ENCODE measurements at regions not wholly inside any gene's neighbourhood (a gene's known extent, or its start where the extent isn't known, plus 50 kb on each side); places are given as distances from the start of the nearest gene placed in this dataset.

- no peaks in the 10 kb centered on the region for H3K36me3 Mint-ChIP-seq (ENCODE audit: low read depth)
- no peak overlapping the region for H3K27ac Mint-ChIP-seq
- no peak for DNase-seq
- no peak overlapping the region for H3K4me3 Mint-ChIP-seq
- no peaks in the 10 kb centered on the region for H3K27me3 Mint-ChIP-seq
- no peaks in the 10 kb centered on the region for H3K4me1 Mint-ChIP-seq (ENCODE audit: low read depth)
- peaks cover 3% of the 10 kb centered on the region for H3K9me3 Mint-ChIP-seq
These were observed 430.8 kb downstream of the PLPP3 start for GRCh38 chr1:56148326-56149193.

GRCh38 chr1:56147459-56147858 is 431.9 kb downstream of the PLPP3 start:
- no peaks in the 10 kb centered on the region for H3K36me3 Mint-ChIP-seq (ENCODE audit: low read depth)
- H3K4me3 Mint-ChIP-seq = no peak overlapping the region
- H3K4me1 Mint-ChIP-seq (ENCODE audit: low read depth) = no peaks in the 10 kb centered on the region
- no peak for DNase-seq
- peaks cover 3% of the 10 kb centered on the region for H3K9me3 Mint-ChIP-seq
- H3K27me3 Mint-ChIP-seq = no peaks in the 10 kb centered on the region
- no peak overlapping the region for H3K27ac Mint-ChIP-seq

GRCh38 chr1:56147034-56147433 is 432.3 kb downstream of the PLPP3 start:
- DNase-seq = no peak
- H3K27ac Mint-ChIP-seq = no peak overlapping the region
- H3K9me3 Mint-ChIP-seq = peaks cover 3% of the 10 kb centered on the region
- no peaks in the 10 kb centered on the region for H3K36me3 Mint-ChIP-seq (ENCODE audit: low read depth)
- H3K4me3 Mint-ChIP-seq = no peak overlapping the region
- H3K27me3 Mint-ChIP-seq = no peaks in the 10 kb centered on the region
- no peaks in the 10 kb centered on the region for H3K4me1 Mint-ChIP-seq (ENCODE audit: low read depth)

GRCh38 chr1:56146449-56146848 is 432.9 kb downstream of the PLPP3 start:
- H3K9me3 Mint-ChIP-seq = peaks cover 3% of the 10 kb centered on the region
- no peaks in the 10 kb centered on the region for H3K27me3 Mint-ChIP-seq
- DNase-seq = no peak
- no peak overlapping the region for H3K4me3 Mint-ChIP-seq
- H3K4me1 Mint-ChIP-seq (ENCODE audit: low read depth) = no peaks in the 10 kb centered on the region
- no peaks in the 10 kb centered on the region for H3K36me3 Mint-ChIP-seq (ENCODE audit: low read depth)
- H3K27ac Mint-ChIP-seq = no peak overlapping the region

DNA sequence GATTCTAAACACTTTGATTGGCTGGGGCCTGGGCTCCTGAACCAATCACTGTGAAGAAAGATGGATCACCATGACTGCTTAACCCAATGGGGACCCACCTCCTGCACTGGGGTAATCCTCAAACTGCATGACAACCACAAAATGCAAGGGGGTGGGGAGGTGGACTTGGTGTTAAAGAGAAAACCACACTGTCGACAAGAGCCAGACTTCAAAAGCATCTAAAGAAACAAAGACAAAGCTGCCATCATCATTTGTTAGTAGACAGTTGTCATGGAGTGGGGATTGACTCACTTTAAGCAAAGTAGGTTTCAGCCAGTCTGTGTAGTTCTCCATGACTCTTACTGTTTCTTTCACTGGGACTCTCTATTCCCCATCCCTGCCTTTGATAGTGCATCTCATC is 433.8 kb downstream of the PLPP3 start:
- peaks cover 3% of the 10 kb centered on the region for H3K9me3 Mint-ChIP-seq
- no peak overlapping the region for H3K4me3 Mint-ChIP-seq
- no peaks in the 10 kb centered on the region for H3K36me3 Mint-ChIP-seq (ENCODE audit: low read depth)
- no peak for DNase-seq
- no peaks in the 10 kb centered on the region for H3K4me1 Mint-ChIP-seq (ENCODE audit: low read depth)
- no peaks in the 10 kb centered on the region for H3K27me3 Mint-ChIP-seq
- no peak overlapping the region for H3K27ac Mint-ChIP-seq

DNA sequence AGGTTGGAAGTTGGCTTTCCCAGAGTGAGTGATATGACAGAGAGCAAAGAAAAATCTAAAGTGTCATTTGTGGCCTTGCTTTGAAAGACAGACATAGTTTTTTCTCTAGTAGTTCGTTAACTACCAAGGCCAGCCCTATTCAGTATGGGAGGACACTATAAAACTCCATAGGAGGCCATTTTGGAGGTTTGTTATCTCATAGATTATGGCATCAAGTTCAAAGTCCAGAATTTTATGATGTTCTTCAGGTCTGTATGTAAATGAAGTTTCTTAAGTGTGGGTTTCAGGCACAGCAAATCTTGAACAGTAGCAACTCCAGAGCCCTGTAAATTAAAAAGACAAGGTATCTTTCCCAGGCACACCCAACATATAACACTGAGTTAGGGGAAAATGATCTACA is 437.1 kb downstream of the PLPP3 start:
- H3K4me3 Mint-ChIP-seq = no peak overlapping the region

GRCh38 chr1:56139836-56140235 is 439.5 kb downstream of the PLPP3 start:
- Mint-ChIP-seq H3K4me3 (no peak overlapping the region), H3K9me3 (no peaks in the 10 kb centered on the region), H3K4me1 (ENCODE audit: low read depth) (no peaks in the 10 kb centered on the region), H3K27ac (no peak overlapping the region), H3K36me3 (ENCODE audit: low read depth) (no peaks in the 10 kb centered on the region), H3K27me3 (no peaks in the 10 kb centered on the region)
- no peak for DNase-seq

More for the DNA sequence above, 437.1 kb downstream of the PLPP3 start:
- no peaks in the 10 kb centered on the region for H3K27me3 Mint-ChIP-seq
- DNase-seq = no peak
- H3K9me3 Mint-ChIP-seq = no peaks in the 10 kb centered on the region
- no peaks in the 10 kb centered on the region for H3K36me3 Mint-ChIP-seq (ENCODE audit: low read depth)
- H3K27ac Mint-ChIP-seq = no peak overlapping the region
- no peaks in the 10 kb centered on the region for H3K4me1 Mint-ChIP-seq (ENCODE audit: low read depth)

DNA sequence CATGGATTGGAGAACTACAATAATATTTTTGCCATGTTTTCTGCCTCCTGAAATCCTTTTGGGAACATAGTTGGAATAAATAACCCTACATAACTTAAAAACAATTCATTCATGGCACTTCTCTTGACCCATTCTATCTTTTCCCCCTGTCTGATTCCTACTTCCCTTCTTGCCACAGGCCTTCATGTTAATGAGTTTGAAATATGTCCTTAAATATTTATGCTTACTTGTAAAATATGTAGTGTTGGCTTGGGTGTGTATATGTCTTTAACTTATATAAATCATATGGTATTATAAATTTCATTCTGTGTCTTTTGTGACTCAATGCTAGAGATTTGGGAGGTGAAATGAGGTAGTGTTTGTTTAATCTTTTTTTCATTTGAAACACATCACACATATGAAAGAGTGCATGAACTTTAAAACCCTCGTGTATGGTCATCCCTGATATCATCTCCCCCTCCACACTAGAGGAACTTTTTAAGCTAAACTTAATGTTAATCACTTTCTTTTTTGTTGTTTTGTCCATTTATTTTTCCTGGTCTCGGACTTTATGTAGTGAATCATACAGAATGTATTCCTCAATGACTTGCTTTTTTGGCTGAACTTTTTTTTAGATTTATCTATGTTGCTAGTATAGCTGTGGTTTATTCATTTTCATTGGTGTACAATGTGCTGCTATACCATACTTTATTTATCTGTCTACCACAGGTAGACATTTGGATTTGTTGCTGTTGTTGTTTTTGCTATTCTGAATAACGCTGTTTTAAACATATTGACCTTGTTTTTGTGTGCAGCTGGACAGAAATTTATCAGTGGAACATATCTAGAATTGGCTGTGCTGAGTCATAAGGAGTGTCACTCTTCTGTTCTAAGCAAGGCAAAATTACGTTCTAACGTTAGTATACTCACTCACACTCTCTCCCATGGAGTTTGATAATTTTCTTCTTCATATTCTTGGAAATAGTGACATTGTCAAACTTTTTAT is 441.6 kb downstream of the PLPP3 start:
- DNase-seq = no peak
- Mint-ChIP-seq H3K27me3 (no peaks in the 10 kb centered on the region), H3K4me3 (no peak overlapping the region), H3K27ac (no peak overlapping the region), H3K4me1 (ENCODE audit: low read depth) (no peaks in the 10 kb centered on the region), H3K9me3 (no peaks in the 10 kb centered on the region), H3K36me3 (ENCODE audit: low read depth) (no peaks in the 10 kb centered on the region)

- H3K27me3 Mint-ChIP-seq = no peaks in the 10 kb centered on the region
- no peaks in the 10 kb centered on the region for H3K4me1 Mint-ChIP-seq (ENCODE audit: low read depth)
- no peak for DNase-seq
- H3K27ac Mint-ChIP-seq = no peak overlapping the region
- H3K9me3 Mint-ChIP-seq = no peaks in the 10 kb centered on the region
- no peaks in the 10 kb centered on the region for H3K36me3 Mint-ChIP-seq (ENCODE audit: low read depth)
- no peak overlapping the region for H3K4me3 Mint-ChIP-seq
These were observed 442.3 kb downstream of the PLPP3 start for GRCh38 chr1:56137090-56137489.

DNA sequence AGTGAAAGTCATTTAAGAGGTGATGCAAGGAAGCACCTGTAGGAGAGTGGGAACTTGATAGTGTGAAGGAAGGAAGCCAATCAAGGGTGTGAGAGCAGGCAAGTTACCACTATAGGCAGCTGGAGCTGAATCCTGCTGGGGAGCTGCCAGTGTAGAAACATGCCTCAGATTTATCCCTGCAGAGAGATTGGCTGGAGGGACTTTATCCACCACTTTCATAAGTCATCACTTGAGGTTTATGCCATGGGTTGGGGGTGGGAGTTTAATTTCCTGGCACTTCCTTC is 443.6 kb downstream of the PLPP3 start:
- Mint-ChIP-seq H3K27ac (no peak overlapping the region), H3K36me3 (ENCODE audit: low read depth) (no peaks in the 10 kb centered on the region), H3K27me3 (no peaks in the 10 kb centered on the region), H3K9me3 (no peaks in the 10 kb centered on the region), H3K4me3 (no peak overlapping the region), H3K4me1 (ENCODE audit: low read depth) (no peaks in the 10 kb centered on the region)
- DNase-seq = no peak

GRCh38 chr1:56135069-56135863 is 444.1 kb downstream of the PLPP3 start:
- no peak overlapping the region for H3K4me3 Mint-ChIP-seq
- no peak overlapping the region for H3K27ac Mint-ChIP-seq
- no peaks in the 10 kb centered on the region for H3K4me1 Mint-ChIP-seq (ENCODE audit: low read depth)
- H3K27me3 Mint-ChIP-seq = no peaks in the 10 kb centered on the region
- no peak for DNase-seq
- no peaks in the 10 kb centered on the region for H3K9me3 Mint-ChIP-seq
- no peaks in the 10 kb centered on the region for H3K36me3 Mint-ChIP-seq (ENCODE audit: low read depth)

DNA sequence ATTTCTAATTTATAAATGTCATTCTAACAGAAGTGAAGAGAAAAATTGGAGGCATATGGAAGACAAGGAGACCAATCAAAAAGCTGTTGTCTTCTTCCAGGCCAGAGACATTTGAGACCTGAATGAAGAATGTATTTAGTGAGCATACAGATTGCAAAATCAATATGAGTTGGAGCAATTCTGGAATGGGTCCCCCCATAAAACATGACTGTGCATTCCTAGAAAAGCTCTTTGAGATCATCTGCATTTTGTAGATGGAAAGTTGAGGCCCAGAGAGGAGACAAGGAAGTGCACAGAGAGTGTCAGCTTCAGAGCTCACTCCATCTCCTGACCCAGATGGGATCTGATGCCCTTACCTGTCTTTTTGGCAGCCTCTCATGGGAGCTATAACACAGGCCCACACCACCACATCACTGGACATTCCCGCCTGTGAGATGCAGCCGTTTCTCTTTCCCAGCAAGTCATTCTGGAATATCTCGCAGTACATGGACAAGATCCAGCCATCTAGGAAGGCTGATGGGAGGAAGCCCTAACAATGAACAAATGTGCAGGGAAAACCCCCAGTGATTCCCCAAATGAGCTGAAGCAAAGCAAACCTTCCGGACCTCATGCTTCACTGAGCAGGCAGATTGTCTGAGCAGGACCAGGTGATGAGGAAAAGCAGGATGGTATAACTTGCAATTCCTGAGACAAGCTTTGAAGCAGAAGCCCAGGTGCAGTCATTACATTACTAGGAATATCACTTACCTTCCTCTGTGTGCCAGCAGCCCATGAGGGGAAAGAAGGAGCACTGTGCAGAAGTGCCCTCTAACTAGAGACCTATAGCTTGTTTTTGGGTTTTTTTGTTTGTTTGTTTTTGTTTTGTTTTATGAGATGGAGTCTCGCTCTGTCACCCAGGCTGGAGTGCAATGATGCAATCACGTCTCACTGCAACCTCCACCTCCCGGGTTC is 445.6 kb downstream of the PLPP3 start:
- no peaks in the 10 kb centered on the region for H3K4me1 Mint-ChIP-seq (ENCODE audit: low read depth)
- H3K9me3 Mint-ChIP-seq = no peaks in the 10 kb centered on the region
- H3K27ac Mint-ChIP-seq = no peak overlapping the region
- DNase-seq = no peak
- H3K4me3 Mint-ChIP-seq = no peak overlapping the region
- no peaks in the 10 kb centered on the region for H3K27me3 Mint-ChIP-seq
- no peaks in the 10 kb centered on the region for H3K36me3 Mint-ChIP-seq (ENCODE audit: low read depth)

- H3K4me3 Mint-ChIP-seq = no peak overlapping the region
- H3K36me3 Mint-ChIP-seq (ENCODE audit: low read depth) = no peaks in the 10 kb centered on the region
- H3K4me1 Mint-ChIP-seq (ENCODE audit: low read depth) = no peaks in the 10 kb centered on the region
- H3K9me3 Mint-ChIP-seq = no peaks in the 10 kb centered on the region
- no peak overlapping the region for H3K27ac Mint-ChIP-seq
- DNase-seq = no peak
- no peaks in the 10 kb centered on the region for H3K27me3 Mint-ChIP-seq
These were observed 446.8 kb downstream of the PLPP3 start for GRCh38 chr1:56132520-56132919.

DNA sequence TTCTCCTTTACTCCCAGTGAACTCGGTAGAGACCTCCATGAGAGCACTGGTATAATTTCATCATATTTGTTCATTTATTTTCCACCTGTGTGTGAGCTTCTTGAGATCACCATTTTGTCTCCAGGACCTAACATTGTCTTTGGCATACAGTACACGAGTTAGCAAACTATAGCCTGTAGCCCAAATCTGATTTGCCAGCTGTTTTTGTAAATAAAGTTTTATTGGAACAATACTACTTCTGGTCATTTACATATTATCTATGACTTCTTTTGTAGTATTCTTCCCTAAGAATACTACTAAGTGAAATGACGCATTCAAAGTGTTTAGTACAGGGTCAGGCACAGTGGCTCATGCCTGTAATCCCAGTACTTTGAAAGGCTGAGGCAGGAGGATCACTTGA is 449.5 kb downstream of the PLPP3 start:
- H3K9me3 Mint-ChIP-seq = no peaks in the 10 kb centered on the region
- H3K27ac Mint-ChIP-seq = no peak overlapping the region
- H3K27me3 Mint-ChIP-seq = no peaks in the 10 kb centered on the region
- DNase-seq = no peak
- no peaks in the 10 kb centered on the region for H3K4me1 Mint-ChIP-seq (ENCODE audit: low read depth)
- no peak overlapping the region for H3K4me3 Mint-ChIP-seq
- no peaks in the 10 kb centered on the region for H3K36me3 Mint-ChIP-seq (ENCODE audit: low read depth)

Data from activated T-cell treated with anti-CD3 and anti-CD28 coated beads, Interleukin-2, amount 50 U/mL, for 24 hours (primary cell).